DOHH2 (cell line): ENCODE measurements at regions not wholly inside any gene's neighbourhood (a gene's known extent, or its start where the extent isn't known, plus 50 kb on each side); places are given as distances from the start of the nearest gene placed in this dataset.

Experiments
- EZH2phosphoT487 ChIP-seq: fragments of 200-600 bp; sonication (generic); IDR thresholded peaks from 2 replicates; pipeline ENCODE4 v1.6.1; 2017; ENCODE audit warnings: borderline replicate concordance, mild to moderate bottlenecking, antibody characterized with exemption, low read length, moderate library complexity, mixed read lengths
- TF ChIP-seq, protein P1 (sequence below): fragments of 200-600 bp; sonication (generic); IDR thresholded peaks from one replicate; pipeline ENCODE4 v1.5.1; 2014; ENCODE audit warnings: antibody characterized with exemption, mild to moderate bottlenecking, low read depth, low read length; ENCODE audit not compliant: poor library complexity, severe bottlenecking

DNA sequence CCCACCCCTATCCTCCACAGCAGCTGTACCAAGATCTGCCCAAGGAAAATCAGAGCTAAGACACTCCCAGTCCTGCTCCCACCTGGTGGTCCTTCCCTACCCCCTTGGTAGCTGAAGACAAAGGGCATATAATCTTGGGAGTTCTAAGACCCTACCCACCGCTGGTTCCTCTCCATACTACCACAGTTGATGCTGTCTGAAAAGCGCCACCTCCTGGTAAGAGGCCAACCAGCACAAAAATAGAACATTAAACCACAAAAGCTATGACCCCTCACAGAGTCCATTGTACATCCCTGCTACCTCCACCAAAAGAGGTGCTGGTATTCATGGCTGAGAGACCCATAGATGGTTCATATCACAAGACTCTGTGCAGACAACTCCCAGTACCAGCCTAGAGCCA lies 161.5 kb upstream of the ARHGAP42 start:
- TF ChIP-seq, protein P1, sequence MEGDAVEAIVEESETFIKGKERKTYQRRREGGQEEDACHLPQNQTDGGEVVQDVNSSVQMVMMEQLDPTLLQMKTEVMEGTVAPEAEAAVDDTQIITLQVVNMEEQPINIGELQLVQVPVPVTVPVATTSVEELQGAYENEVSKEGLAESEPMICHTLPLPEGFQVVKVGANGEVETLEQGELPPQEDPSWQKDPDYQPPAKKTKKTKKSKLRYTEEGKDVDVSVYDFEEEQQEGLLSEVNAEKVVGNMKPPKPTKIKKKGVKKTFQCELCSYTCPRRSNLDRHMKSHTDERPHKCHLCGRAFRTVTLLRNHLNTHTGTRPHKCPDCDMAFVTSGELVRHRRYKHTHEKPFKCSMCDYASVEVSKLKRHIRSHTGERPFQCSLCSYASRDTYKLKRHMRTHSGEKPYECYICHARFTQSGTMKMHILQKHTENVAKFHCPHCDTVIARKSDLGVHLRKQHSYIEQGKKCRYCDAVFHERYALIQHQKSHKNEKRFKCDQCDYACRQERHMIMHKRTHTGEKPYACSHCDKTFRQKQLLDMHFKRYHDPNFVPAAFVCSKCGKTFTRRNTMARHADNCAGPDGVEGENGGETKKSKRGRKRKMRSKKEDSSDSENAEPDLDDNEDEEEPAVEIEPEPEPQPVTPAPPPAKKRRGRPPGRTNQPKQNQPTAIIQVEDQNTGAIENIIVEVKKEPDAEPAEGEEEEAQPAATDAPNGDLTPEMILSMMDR, result peak; percentile 64
- TF ChIP-seq EZH2phosphoT487, result no peak
